NCI-H2227 treated with DMSO at 0.1 percent for 48 hours (cell line): ENCODE measurements at regions not wholly inside any gene's neighbourhood (a gene's known extent, or its start where the extent isn't known, plus 50 kb on each side); places are given as distances from the start of the nearest gene placed in this dataset.
A peak's percentile ranks its signal among the peaks of the same experiment; 100 is the strongest.

Experiments used
- DNase-seq: peaks from one replicate; lab custom pipeline; 2025; lab: John Stamatoyannopoulos, UW

- DNase-seq: no peak
These were observed 285.1 kb upstream of the POU3F1 start for GRCh38 chr1:38331496-38332210.

- no peak for DNase-seq
These were observed 284.2 kb upstream of the POU3F1 start for GRCh38 chr1:38330799-38331198.

GRCh38 chr1:38329644-38330043 lies 283.1 kb upstream of the POU3F1 start:
- no peak for DNase-seq

- no peak for DNase-seq
These were observed 281.9 kb upstream of the POU3F1 start for GRCh38 chr1:38328278-38329035.

GRCh38 chr1:38327559-38327973 lies 281.0 kb upstream of the POU3F1 start:
- DNase-seq: no peak

GRCh38 chr1:38326856-38327255 lies 280.3 kb upstream of the POU3F1 start:
- no peak for DNase-seq

GRCh38 chr1:38326135-38326534 lies 279.5 kb upstream of the POU3F1 start:
- DNase-seq: no peak

GRCh38 chr1:38312753-38313152 lies 266.2 kb upstream of the POU3F1 start:
- no peak for DNase-seq

- no peak for DNase-seq
These were observed 263.5 kb upstream of the POU3F1 start for GRCh38 chr1:38310079-38310478.

- DNase-seq: no peak
These were observed 262.2 kb upstream of the POU3F1 start for GRCh38 chr1:38308780-38309179.

GRCh38 chr1:38305666-38306065 lies 259.1 kb upstream of the POU3F1 start:
- no peak for DNase-seq

- no peak for DNase-seq
These were observed 257.2 kb upstream of the POU3F1 start for GRCh38 chr1:38303843-38304242.

- no peak for DNase-seq
These were observed 254.4 kb upstream of the POU3F1 start for GRCh38 chr1:38301040-38301439.

- no peak for DNase-seq
These were observed 254.0 kb upstream of the POU3F1 start for GRCh38 chr1:38300616-38301015.

GRCh38 chr1:38297842-38298241 lies 251.2 kb upstream of the POU3F1 start:
- no peak for DNase-seq

GRCh38 chr1:38297246-38297645 lies 250.7 kb upstream of the POU3F1 start:
- DNase-seq: no peak

- DNase-seq: peak; percentile 97
These were observed 249.5 kb upstream of the POU3F1 start for GRCh38 chr1:38296047-38296446.

- DNase-seq: no peak
These were observed 247.0 kb upstream of the POU3F1 start for GRCh38 chr1:38293567-38293966.

GRCh38 chr1:38292969-38293368 lies 246.4 kb upstream of the POU3F1 start:
- no peak for DNase-seq

GRCh38 chr1:38291906-38292521 lies 245.4 kb upstream of the POU3F1 start:
- no peak for DNase-seq

GRCh38 chr1:38291336-38291735 lies 244.7 kb upstream of the POU3F1 start:
- no peak for DNase-seq

- DNase-seq: no peak
These were observed 242.4 kb upstream of the POU3F1 start for GRCh38 chr1:38289034-38289433.

GRCh38 chr1:38287547-38287946 lies 241.0 kb upstream of the POU3F1 start:
- no peak for DNase-seq
